Neural progenitor cell (in vitro differentiated cells): ENCODE measurements at regions not wholly inside any gene's neighbourhood (a gene's known extent, or its start where the extent isn't known, plus 50 kb on each side); places are given as distances from the start of the nearest gene placed in this dataset.

Experiments
- CTCF ChIP-seq: fragments of 200-600 bp; sonication (generic); IDR thresholded peaks from 2 replicates; pipeline ENCODE4 v1.5.1; 2017; ENCODE audit warnings: antibody characterized with exemption, mild to moderate bottlenecking
- EZH2 ChIP-seq: fragments of 200-600 bp; sonication (generic); IDR thresholded peaks from 2 replicates; pipeline ENCODE4 v1.6.1; 2017; ENCODE audit warnings: antibody characterized with exemption, mild to moderate bottlenecking, moderate library complexity
- EZH2phosphoT487 ChIP-seq: fragments of 200-600 bp; sonication (generic); IDR thresholded peaks from 2 replicates; pipeline ENCODE4 v1.6.1; 2017; ENCODE audit warnings: antibody characterized with exemption

GRCh38 chr22:47236718-47237117, 474.3 kb downstream of the TBC1D22A start:
- no peak for TF ChIP-seq EZH2
- no peak for TF ChIP-seq CTCF
- no peak for TF ChIP-seq EZH2phosphoT487
